Body of pancreas (tissue), 4 donors: ENCODE measurements at regions not wholly inside any gene's neighbourhood (a gene's known extent, or its start where the extent isn't known, plus 50 kb on each side); places are given as distances from the start of the nearest gene placed in this dataset.

ENCODE experiments used
- CTCF ChIP-seq, 7 experiments: fragments of 450-650 bp in 4 of 7; fragments of 200-600 bp in 3 of 7; sonication (generic) in 3 of 7; IDR thresholded peaks; one replicate each; pipeline ENCODE4 v1.5.1; 2016 to 2019; ENCODE audit warnings: antibody characterized with exemption in 7 of 7
- POLR2A ChIP-seq, 3 donors: fragments of 450-650 bp; IDR thresholded peaks; one replicate each; pipeline ENCODE4 v1.6.1; 2016; ENCODE audit warnings: antibody characterized with exemption in 3 of 3, mild to moderate bottlenecking in 2 of 3

- TF ChIP-seq CTCF (IDR thresholded peaks at IDR 0.05) (no peak), POLR2A (IDR thresholded peaks at IDR 0.05) (no peak)
Observed at GRCh38 chr16:63061319-63061718, 1025.1 kb upstream of the CDH8 start.
